Mesenchymal stem cell (in vitro differentiated cells and primary cell): ENCODE measurements at regions not wholly inside any gene's neighbourhood (a gene's known extent, or its start where the extent isn't known, plus 50 kb on each side); places are given as distances from the start of the nearest gene placed in this dataset.

ENCODE experiments used
- DNase-seq: peaks from one replicate; pipeline ENCODE4 v3.0.0-alpha.2; 2013
- H2AFZ ChIP-seq: one replicate; pipeline ENCODE4 v1.6.1; 2013; ENCODE audit warnings: low read depth, mild to moderate bottlenecking, control low read depth, inconsistent platforms, low read length, moderate library complexity
- H2AK5ac ChIP-seq: 2 replicates; pipeline ENCODE4 v1.6.1; 2013; ENCODE audit warnings: low read length, moderate library complexity, mild to moderate bottlenecking, inconsistent platforms; ENCODE audit not compliant: severe bottlenecking
- H2BK120ac ChIP-seq: one replicate; pipeline ENCODE4 v1.6.1; 2013; ENCODE audit warnings: low read depth, mild to moderate bottlenecking, inconsistent platforms, low read length, moderate library complexity
- H2BK12ac ChIP-seq, 2 experiments: one replicate each; pipeline ENCODE4 v1.6.1; 2013; ENCODE audit warnings: inconsistent platforms in 2 of 2, low read length in 2 of 2, mild to moderate bottlenecking in 2 of 2, moderate library complexity in 2 of 2, control low read depth in 1 of 2
- H2BK15ac ChIP-seq: one replicate; pipeline ENCODE4 v1.6.1; 2013; ENCODE audit warnings: mild to moderate bottlenecking, low read depth, inconsistent platforms; ENCODE audit not compliant: poor library complexity, severe bottlenecking
- H2BK5ac ChIP-seq: 2 replicates; pipeline ENCODE4 v1.6.1; 2013; ENCODE audit warnings: low read depth, mild to moderate bottlenecking, low read length, control low read depth, inconsistent platforms; ENCODE audit not compliant: poor library complexity, severe bottlenecking
- H3K14ac ChIP-seq, 2 experiments: one replicate each; pipeline ENCODE4 v1.6.1; 2013; ENCODE audit warnings: inconsistent platforms in 2 of 2, low read length in 2 of 2, control low read depth in 1 of 2, mild to moderate bottlenecking in 1 of 2, moderate library complexity in 1 of 2
- H3K18ac ChIP-seq, 2 experiments: one replicate each; pipeline ENCODE4 v1.6.1; 2013; ENCODE audit warnings: inconsistent platforms in 2 of 2, low read length in 2 of 2, control low read depth in 1 of 2, low read depth in 1 of 2, mild to moderate bottlenecking in 1 of 2
- H3K23ac ChIP-seq, 2 experiments: one replicate each; pipeline ENCODE4 v1.6.1; 2013; ENCODE audit warnings: inconsistent platforms in 2 of 2, low read length in 2 of 2, mild to moderate bottlenecking in 2 of 2, moderate library complexity in 2 of 2, control low read depth in 1 of 2
- H3K27ac ChIP-seq: 2 replicates; pipeline ENCODE4 v1.5.1; 2013; ENCODE audit warnings: mild to moderate bottlenecking, moderate library complexity, low read length, control low read depth, inconsistent platforms; ENCODE audit not compliant: poor library complexity, severe bottlenecking
- H3K27me3 ChIP-seq, 2 experiments: 2 replicates each; pipeline versions ENCODE4 v1.6.1 to v1.7.0; 2013; ENCODE audit warnings: low read length in 2 of 2, mild to moderate bottlenecking in 2 of 2, moderate library complexity in 2 of 2, control low read depth in 1 of 2, inconsistent platforms in 1 of 2; ENCODE audit not compliant: control insufficient read depth in 1 of 2, insufficient read depth in 1 of 2
- H3K36me3 ChIP-seq, 2 experiments: 2 replicates each; pipeline versions ENCODE4 v1.6.1 to v1.7.0; 2013; ENCODE audit warnings: low read length in 2 of 2, control low read depth in 1 of 2, inconsistent platforms in 1 of 2, low read depth in 1 of 2, mild to moderate bottlenecking in 1 of 2; ENCODE audit not compliant: insufficient read depth in 2 of 2, control insufficient read depth in 1 of 2
- H3K4ac ChIP-seq, 2 experiments: one replicate each; pipeline ENCODE4 v1.6.1; 2013; ENCODE audit warnings: inconsistent platforms in 2 of 2, low read length in 2 of 2, mild to moderate bottlenecking in 2 of 2, moderate library complexity in 2 of 2, control low read depth in 1 of 2, low read depth in 1 of 2
- H3K4me1 ChIP-seq: 2 replicates; pipeline ENCODE4 v1.6.1; 2013; ENCODE audit warnings: low read depth, low read length, control low read depth; ENCODE audit not compliant: control insufficient read depth, insufficient read depth
- H3K4me2 ChIP-seq: 2 replicates; pipeline ENCODE4 v1.6.1; 2013; ENCODE audit warnings: low read length, mild to moderate bottlenecking, inconsistent platforms; ENCODE audit not compliant: poor library complexity, severe bottlenecking
- H3K4me3 ChIP-seq, 2 experiments: 2 replicates each; pipeline versions ENCODE4 v1.5.1 to v1.7.0; 2013; ENCODE audit warnings: low read length in 2 of 2, mild to moderate bottlenecking in 2 of 2, control low read depth in 1 of 2, low read depth in 1 of 2; ENCODE audit not compliant: insufficient read depth in 1 of 2
- H3K79me1 ChIP-seq: replicated peaks from 2 replicates; pipeline ENCODE4 v1.6.1; 2013; ENCODE audit warnings: mild to moderate bottlenecking, control low read depth, low read length, inconsistent platforms; ENCODE audit not compliant: poor library complexity, severe bottlenecking
- H3K9ac ChIP-seq: 2 replicates; pipeline ENCODE4 v1.7.0; 2013; ENCODE audit warnings: mild to moderate bottlenecking, low read length, moderate library complexity
- H3K9me3 ChIP-seq: 2 replicates; pipeline ENCODE4 v1.7.0; 2013; ENCODE audit warnings: mild to moderate bottlenecking, low read length; ENCODE audit not compliant: control insufficient read depth
- H4K8ac ChIP-seq: one replicate; pipeline ENCODE4 v1.6.1; 2013; ENCODE audit warnings: inconsistent platforms, mild to moderate bottlenecking, low read length, moderate library complexity
- H4K91ac ChIP-seq: one replicate; pipeline ENCODE4 v1.6.1; 2013; ENCODE audit warnings: mild to moderate bottlenecking, low read length, inconsistent platforms
- WGBS: methylation state at CpG from one replicate; pipeline ENCODE4 v1.1.7; 2013; ENCODE audit warnings: mixed read lengths; 5-methylcytosine and 5-hydroxymethylcytosine counted together

DNA sequence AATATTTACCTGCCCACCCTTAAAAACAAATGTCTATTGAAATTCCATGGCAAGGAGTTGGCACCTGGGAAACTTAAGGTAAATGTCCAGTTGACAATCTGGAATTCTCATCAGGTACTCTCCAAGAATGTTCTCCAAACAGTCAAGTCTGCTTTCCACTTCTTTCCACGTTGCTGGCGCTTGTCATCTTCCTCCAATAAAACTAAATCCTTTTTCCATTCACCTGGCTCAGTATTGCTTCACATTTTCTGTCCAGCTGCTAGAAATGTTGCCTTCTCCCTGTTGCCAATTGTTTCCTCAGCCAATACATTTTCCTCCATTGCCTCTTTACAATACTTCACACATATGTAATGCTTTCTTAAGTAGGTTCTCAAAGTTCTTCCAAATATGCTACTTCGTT, 1288.1 kb upstream of the MAP3K7 start:
- H3K27ac ChIP-seq = no peak overlapping the region
- H3K79me1 ChIP-seq = no peaks in the 10 kb centered on the region
- H2BK120ac ChIP-seq = no peak overlapping the region
- 88% methylated on average over 3 of the region's 3 CpGs for WGBS
- no peaks in the 10 kb centered on the region for H3K9me3 ChIP-seq
- H3K4me1 ChIP-seq = no peaks in the 10 kb centered on the region
- no peak overlapping the region for H3K23ac ChIP-seq
- no peak overlapping the region for H4K8ac ChIP-seq
- no peak overlapping the region for H3K14ac ChIP-seq
- no peak overlapping the region for H2BK12ac ChIP-seq
- H3K4me2 ChIP-seq = no peak overlapping the region
- H2AFZ ChIP-seq = no peak overlapping the region
- no peak overlapping the region for H3K9ac ChIP-seq
- no peaks in the 10 kb centered on the region for H3K36me3 ChIP-seq
- no peak overlapping the region for H2AK5ac ChIP-seq
- H3K27me3 ChIP-seq = no peaks in the 10 kb centered on the region
- no peak overlapping the region for H2BK5ac ChIP-seq
- H3K4me3 ChIP-seq = no peak overlapping the region
- no peak overlapping the region for H3K4ac ChIP-seq
- DNase-seq = no peak
- H2BK15ac ChIP-seq = no peak overlapping the region
- H3K18ac ChIP-seq = no peak overlapping the region
- H4K91ac ChIP-seq = no peak overlapping the region

DNA sequence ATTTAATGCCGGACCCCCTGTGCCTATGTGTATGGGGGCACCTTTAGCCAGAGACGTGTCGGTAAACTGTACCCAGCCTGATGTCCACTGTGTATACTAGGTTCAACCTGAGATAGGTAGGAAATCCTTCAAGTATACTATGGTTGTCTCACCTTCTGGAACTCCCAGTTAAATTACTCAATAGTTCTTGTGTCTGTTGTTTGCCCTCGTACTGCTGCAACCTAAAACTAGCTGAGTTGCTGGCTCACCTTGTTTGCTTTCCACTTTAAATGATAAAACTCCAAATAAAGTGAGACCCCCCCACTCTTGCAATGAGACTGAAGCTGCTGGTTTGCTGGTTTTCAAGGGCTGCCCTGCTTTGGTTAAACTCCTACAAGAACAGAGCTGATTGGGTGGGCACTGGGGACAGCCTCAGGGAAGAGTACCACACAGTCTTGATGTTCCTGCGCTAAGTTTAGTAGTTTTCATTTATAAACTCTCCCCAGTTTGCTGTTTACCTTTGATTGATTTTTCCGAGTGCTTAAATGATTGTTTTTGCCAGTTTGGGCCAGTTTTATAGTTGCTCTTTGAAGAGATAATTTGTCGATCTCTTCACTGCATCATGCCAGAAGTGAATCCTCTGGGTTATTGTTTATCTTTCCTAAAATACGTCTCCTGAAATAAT, 1281.8 kb upstream of the MAP3K7 start:
- Histone ChIP-seq H4K8ac (no peak overlapping the region), H2BK12ac (no peak overlapping the region), H3K18ac (no peak overlapping the region), H2BK120ac (no peak overlapping the region), H3K9ac (no peak overlapping the region), H3K4me2 (no peak overlapping the region), H3K27ac (no peak overlapping the region), H3K9me3 (no peaks in the 10 kb centered on the region), H3K23ac (no peak overlapping the region), H3K79me1 (no peaks in the 10 kb centered on the region), H3K4me3 (no peak overlapping the region), H2BK15ac (no peak overlapping the region), H3K36me3 (no peaks in the 10 kb centered on the region), H3K27me3 (no peaks in the 10 kb centered on the region), H2AFZ (no peak overlapping the region), H2AK5ac (no peak overlapping the region), H3K14ac (no peak overlapping the region), H3K4ac (no peak overlapping the region), H4K91ac (no peak overlapping the region), H2BK5ac (no peak overlapping the region), H3K4me1 (no peaks in the 10 kb centered on the region)
- DNase-seq = no peak
- WGBS = 94% methylated on average over 6 of the region's 8 CpGs

DNA sequence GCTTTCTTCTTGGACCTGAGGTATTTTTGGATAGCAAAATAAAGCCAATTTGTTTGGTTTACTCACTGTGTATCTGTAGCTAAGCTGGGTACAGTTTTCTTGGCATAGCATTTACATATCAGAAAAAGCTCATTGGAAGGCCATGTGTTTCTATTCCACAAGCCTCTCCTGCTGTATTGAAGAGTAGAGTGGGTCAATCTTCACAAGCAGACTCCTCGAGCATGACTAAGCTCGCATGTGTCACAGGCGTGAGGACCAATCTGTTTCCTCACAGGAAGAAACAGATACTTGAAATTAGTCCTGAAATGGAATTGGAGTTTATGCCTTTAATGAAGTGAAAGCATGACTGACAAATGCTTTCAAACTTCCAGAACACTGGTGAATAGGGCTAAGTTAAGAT, 1279.0 kb upstream of the MAP3K7 start:
- Histone ChIP-seq H3K14ac (no peak overlapping the region), H2BK5ac (no peak overlapping the region), H3K27me3 (no peaks in the 10 kb centered on the region), H2BK120ac (no peak overlapping the region), H3K4ac (no peak overlapping the region), H3K27ac (no peak overlapping the region), H3K4me2 (no peak overlapping the region), H3K9me3 (no peaks in the 10 kb centered on the region), H2BK15ac (no peak overlapping the region), H2AK5ac (no peak overlapping the region), H3K18ac (no peak overlapping the region), H4K8ac (no peak overlapping the region), H4K91ac (no peak overlapping the region), H2AFZ (no peak overlapping the region), H3K9ac (no peak overlapping the region), H3K23ac (no peak overlapping the region), H2BK12ac (no peak overlapping the region), H3K36me3 (no peaks in the 10 kb centered on the region), H3K4me3 (no peak overlapping the region), H3K79me1 (no peaks in the 10 kb centered on the region), H3K4me1 (peaks cover 4% of the 10 kb centered on the region)
- peak; percentile 20 for DNase-seq
- 87% methylated on average over 3 of the region's 3 CpGs for WGBS

DNA sequence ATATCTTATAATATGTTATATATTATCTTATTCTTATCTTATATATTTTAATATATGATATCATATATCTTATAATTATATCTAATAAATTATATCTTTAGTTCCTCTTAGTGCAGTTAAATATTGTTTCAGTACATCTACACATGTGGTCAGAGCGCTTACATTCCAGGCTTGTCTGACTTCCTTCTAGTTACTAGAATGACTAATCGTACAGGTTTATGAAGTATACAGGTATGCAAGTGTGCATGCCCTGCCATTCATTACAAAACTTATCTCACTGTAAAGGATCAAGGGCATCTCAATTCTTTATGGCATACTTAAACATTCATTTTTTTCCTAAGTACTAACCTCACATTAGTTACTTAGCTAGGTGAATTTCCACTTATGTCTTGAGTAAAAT, 1278.0 kb upstream of the MAP3K7 start:
- no peak overlapping the region for H3K9ac ChIP-seq
- no peaks in the 10 kb centered on the region for H3K79me1 ChIP-seq
- H3K4me2 ChIP-seq = no peak overlapping the region
- DNase-seq = no peak
- WGBS = 100% methylated on average over 1 of the region's 2 CpGs
- no peak overlapping the region for H2AK5ac ChIP-seq
- H3K23ac ChIP-seq = no peak overlapping the region
- no peak overlapping the region for H3K27ac ChIP-seq
- no peak overlapping the region for H4K91ac ChIP-seq
- H3K27me3 ChIP-seq = no peaks in the 10 kb centered on the region
- peaks cover 4% of the 10 kb centered on the region for H3K4me1 ChIP-seq
- no peak overlapping the region for H3K14ac ChIP-seq
- H3K4me3 ChIP-seq = no peak overlapping the region
- no peaks in the 10 kb centered on the region for H3K9me3 ChIP-seq
- H2BK15ac ChIP-seq = no peak overlapping the region
- no peak overlapping the region for H4K8ac ChIP-seq
- H2BK120ac ChIP-seq = no peak overlapping the region
- no peak overlapping the region for H3K18ac ChIP-seq
- H2BK12ac ChIP-seq = no peak overlapping the region
- H2BK5ac ChIP-seq = no peak overlapping the region
- no peak overlapping the region for H2AFZ ChIP-seq
- H3K36me3 ChIP-seq = no peaks in the 10 kb centered on the region
- no peak overlapping the region for H3K4ac ChIP-seq
